Lower leg skin (tissue), 4 donors: ENCODE measurements at regions not wholly inside any gene's neighbourhood (a gene's known extent, or its start where the extent isn't known, plus 50 kb on each side); places are given as distances from the start of the nearest gene placed in this dataset.

ENCODE experiments used
- DNase-seq, 2 donors: peaks; one replicate each; pipeline ENCODE4 v3.0.0-alpha.2; 2019; ENCODE audit warnings: low spot score in 2 of 2
- H3K4me3 ChIP-seq: fragments of 200-600 bp; sonication (generic); 2 replicates; pipeline ENCODE4 v1.5.1; 2017; ENCODE audit warnings: mild to moderate bottlenecking, low read depth; ENCODE audit not compliant: poor library complexity, severe bottlenecking
- CTCF ChIP-seq, 3 donors: fragments of 450-650 bp; IDR thresholded peaks; one replicate each; pipeline ENCODE4 v1.5.1; 2016; ENCODE audit warnings: antibody characterized with exemption in 3 of 3, mild to moderate bottlenecking in 3 of 3, moderate library complexity in 2 of 3
- POLR2A ChIP-seq, 2 donors: fragments of 450-650 bp; IDR thresholded peaks; one replicate each; pipeline ENCODE4 v1.6.1; 2016 to 2017; ENCODE audit warnings: antibody characterized with exemption in 2 of 2, mild to moderate bottlenecking in 1 of 2, moderate library complexity in 1 of 2
- WGBS, 2 donors: methylation state at CpG; one replicate each; pipeline ENCODE4 v1.1.5; 2018; 5-methylcytosine and 5-hydroxymethylcytosine counted together
- intact Hi-C: fragments of 100-400 bp; cut with DNase I; formaldehyde crosslinking; loops from one replicate; pipeline ENCODE4 v1.15.0; 2023; ENCODE audit warnings: low total_unique reads

- no peak for DNase-seq
Measured at GRCh38 chr2:22525681-22526080, 859.3 kb upstream of the KLHL29 start.

GRCh38 chr2:22530131-22530530 lies 854.8 kb upstream of the KLHL29 start:
- no peak overlapping the region for H3K4me3 ChIP-seq
- TF ChIP-seq CTCF (IDR thresholded peaks at IDR 0.05), result no peak
- no peak for TF ChIP-seq POLR2A (IDR thresholded peaks at IDR 0.05)
- intact Hi-C loops, result no loop called here
- WGBS, 2 donors, result 88 to 90% methylated on average over 4 of the region's 4 CpGs
- no peak for DNase-seq

More at GRCh38 chr2:22525681-22526080, 859.3 kb upstream of the KLHL29 start:
- TF ChIP-seq POLR2A (IDR thresholded peaks at IDR 0.05), result no peak
- TF ChIP-seq CTCF (IDR thresholded peaks at IDR 0.05), result no peak
- no peak overlapping the region for H3K4me3 ChIP-seq
- intact Hi-C loops, result no loop called here

- H3K4me3 ChIP-seq, result no peak overlapping the region
- DNase-seq, result no peak
- TF ChIP-seq CTCF (IDR thresholded peaks at IDR 0.05) (no peak), POLR2A (IDR thresholded peaks at IDR 0.05) (no peak)
- intact Hi-C loops, result no loop called here
- WGBS, 2 donors, result 70 to 71% methylated on average over 2 of the region's 2 CpGs
Measured at GRCh38 chr2:22536133-22536532, 848.8 kb upstream of the KLHL29 start.

DNA sequence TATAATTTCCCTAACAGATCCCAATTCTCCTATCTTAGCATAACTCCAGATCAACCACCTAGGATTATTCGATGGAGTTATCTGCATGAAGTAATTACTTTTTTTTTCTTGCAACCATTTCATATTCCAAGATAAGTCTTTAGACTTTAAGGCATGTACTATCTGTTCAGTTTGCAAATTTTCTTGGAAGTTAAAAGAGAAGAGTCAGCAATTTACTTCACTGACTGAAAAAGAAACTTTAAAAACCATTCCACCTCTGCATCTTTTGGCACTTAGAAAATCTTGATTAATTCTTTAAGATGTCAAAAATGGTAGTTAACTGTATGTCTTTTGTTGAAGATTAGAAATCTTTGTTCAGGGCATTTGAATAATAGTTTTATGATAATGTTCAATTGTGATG lies 830.5 kb upstream of the KLHL29 start:
- WGBS, 2 donors, result 84 to 98% methylated on average over 1 of the region's 1 CpG
- intact Hi-C loops, result no loop called here
- no peak overlapping the region for H3K4me3 ChIP-seq
- TF ChIP-seq POLR2A (IDR thresholded peaks at IDR 0.05) (no peak), CTCF (IDR thresholded peaks at IDR 0.05) (no peak)
- DNase-seq, result no peak

DNA sequence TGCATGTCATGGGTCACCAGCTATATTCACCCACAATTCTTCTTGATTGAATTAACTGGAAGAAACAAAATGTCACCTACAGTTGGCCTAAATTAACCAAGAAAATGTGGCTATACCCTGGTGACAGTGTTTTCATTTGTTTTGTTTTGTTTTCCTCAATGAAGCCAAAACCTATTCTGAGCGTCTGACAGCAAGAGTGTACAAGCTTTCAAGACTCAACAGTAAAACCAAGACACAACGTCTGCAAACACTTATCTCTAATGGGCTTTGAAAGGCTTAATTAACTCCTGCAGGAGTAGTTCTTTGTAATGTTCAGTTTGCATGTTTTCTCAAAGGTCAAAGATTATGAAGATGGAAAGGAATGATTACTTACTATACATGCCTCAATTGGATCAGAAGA lies 827.6 kb upstream of the KLHL29 start:
- 39 to 52% methylated on average over 2 of the region's 2 CpGs for WGBS, 2 donors
- intact Hi-C loops, result no loop called here

More for the DNA sequence above, 827.6 kb upstream of the KLHL29 start:
- H3K4me3 ChIP-seq, result no peak overlapping the region
- DNase-seq, result no peak
- TF ChIP-seq POLR2A (IDR thresholded peaks at IDR 0.05) (no peak), CTCF (IDR thresholded peaks at IDR 0.05) (no peak)
